ENCODE measurements at regions not wholly inside any gene's neighbourhood (a gene's known extent, or its start where the extent isn't known, plus 50 kb on each side); places are given as distances from the start of the nearest gene placed in this dataset.

- intact Hi-C loops (cut with DNase I; ENCODE audit: low total_unique reads): no loop called here
- no peak overlapping the region for H3K27ac ChIP-seq
- no peak overlapping the region for H3K4me3 ChIP-seq
- WGBS, 5 donors: 70 to 83% (median 73%) methylated on average over 6 of the region's 6 CpGs
- peaks cover 0 to 3% (median 0%) of the 10 kb centered on the region in 8 donors for H3K9me3 ChIP-seq
- TF ChIP-seq POLR2AphosphoS5 (IDR thresholded peaks at IDR 0.05) (no peak), CTCF (IDR thresholded peaks at IDR 0.05 in 8 of 11, conservative IDR thresholded peaks at IDR 0.05 in 3 of 11) (no peak), POLR2A (IDR thresholded peaks at IDR 0.05) (no peak)
- no peaks in the 10 kb centered on the region for H3K36me3 ChIP-seq
- no peaks in the 10 kb centered on the region for H3K27me3 ChIP-seq (replicated peaks in 1 of 7)
- H3K4me1 ChIP-seq: no peaks in the 10 kb centered on the region
- no peak for DNase-seq
These were observed 348.3 kb downstream of the FRK start for GRCh38 chr6:115712291-115712961.

GRCh38 chr6:115708850-115709249, 351.8 kb downstream of the FRK start:
- TF ChIP-seq POLR2AphosphoS5 (IDR thresholded peaks at IDR 0.05) (no peak), CTCF (IDR thresholded peaks at IDR 0.05 in 8 of 11, conservative IDR thresholded peaks at IDR 0.05 in 3 of 11) (no peak), POLR2A (IDR thresholded peaks at IDR 0.05) (no peak)
- Histone ChIP-seq H3K4me3 (no peak overlapping the region), H3K36me3 (no peaks in the 10 kb centered on the region), H3K9me3 (peaks cover 0 to 5% (median under 1%) of the 10 kb centered on the region in 8 donors), H3K27me3 (replicated peaks in 1 of 7) (no peaks in the 10 kb centered on the region), H3K27ac (no peak overlapping the region), H3K4me1 (peaks cover 0 to 6% (median 0%) of the 10 kb centered on the region in 6 donors)
- intact Hi-C loops (cut with DNase I; ENCODE audit: low total_unique reads): no loop called here
- no peak for DNase-seq
- 38 to 93% (median 91%) methylated on average over 2 of the region's 2 CpGs for WGBS, 5 donors

- Histone ChIP-seq H3K4me1 (peaks cover 0 to 6% (median 0%) of the 10 kb centered on the region in 6 donors), H3K9me3 (peaks cover 0 to 22% (median 18%) of the 10 kb centered on the region in 8 donors), H3K27ac (no peak overlapping the region), H3K27me3 (replicated peaks in 1 of 7) (no peaks in the 10 kb centered on the region), H3K4me3 (no peak overlapping the region), H3K36me3 (no peaks in the 10 kb centered on the region)
- 78 to 91% (median 82%) methylated on average over 2 of the region's 2 CpGs for WGBS, 5 donors
- TF ChIP-seq POLR2AphosphoS5 (IDR thresholded peaks at IDR 0.05) (no peak), POLR2A (IDR thresholded peaks at IDR 0.05) (no peak), CTCF (IDR thresholded peaks at IDR 0.05 in 8 of 11, conservative IDR thresholded peaks at IDR 0.05 in 3 of 11) (no peak)
- no peak for DNase-seq
- intact Hi-C loops (cut with DNase I; ENCODE audit: low total_unique reads): no loop called here
These were observed 353.7 kb downstream of the FRK start for GRCh38 chr6:115706981-115707380.

- Histone ChIP-seq H3K27me3 (replicated peaks in 1 of 7) (no peaks in the 10 kb centered on the region), H3K36me3 (no peaks in the 10 kb centered on the region), H3K27ac (peak overlapping the region in 1 of 8 donors; percentile 23), H3K4me3 (no peak overlapping the region), H3K9me3 (peaks cover 0 to 29% (median 24%) of the 10 kb centered on the region in 8 donors), H3K4me1 (peaks cover 0 to 6% (median 0%) of the 10 kb centered on the region in 6 donors)
- intact Hi-C loops (cut with DNase I; ENCODE audit: low total_unique reads): no loop called here
- TF ChIP-seq POLR2AphosphoS5 (IDR thresholded peaks at IDR 0.05) (peak in 1 of 3 donors; percentile 37), CTCF (IDR thresholded peaks at IDR 0.05 in 8 of 11, conservative IDR thresholded peaks at IDR 0.05 in 3 of 11) (no peak)
- DNase-seq: no peak
These were observed 354.4 kb downstream of the FRK start for GRCh38 chr6:115706324-115706723.
